ENCODE measurements at regions not wholly inside any gene's neighbourhood (a gene's known extent, or its start where the extent isn't known, plus 50 kb on each side); places are given as distances from the start of the nearest gene placed in this dataset.
A peak's percentile ranks its signal among the peaks of the same experiment; 100 is the strongest.

GRCh38 chr1:242856289-242856688 is 331.8 kb upstream of the PLD5 start:
- H2AFZ ChIP-seq (ENCODE audit: low read length), result no peak overlapping the region

GRCh38 chr1:242854466-242854865 is 330.0 kb upstream of the PLD5 start:
- Histone ChIP-seq H3K4me3 (ENCODE audit: low read length in 2 of 2) (no peak overlapping the region), H3K27ac (replicated peaks; ENCODE audit: low read length) (no peak overlapping the region), H3K4ac (ENCODE audit: low read length) (no peak overlapping the region), H2AFZ (ENCODE audit: low read length) (no peak overlapping the region), H3K79me1 (ENCODE audit: low read depth, low read length) (no peaks in the 10 kb centered on the region), H3K27me3 (ENCODE audit: control insufficient read depth in 3 of 3, insufficient read depth in 3 of 3, low read depth in 1 of 3, low read length in 3 of 3) (no peaks in the 10 kb centered on the region), H2BK120ac (ENCODE audit: low read depth, low read length) (no peak overlapping the region), H4K8ac (ENCODE audit: low read depth, low read length) (no peak overlapping the region), H3K9me3 (replicated peaks in 1 of 2; ENCODE audit: control insufficient read depth in 2 of 2, insufficient read depth in 1 of 2, low read depth in 1 of 2, low read length in 2 of 2) (no peaks in the 10 kb centered on the region), H3K18ac (ENCODE audit: low read length) (no peak overlapping the region), H2BK15ac (ENCODE audit: low read length) (no peak overlapping the region), H3K9ac (ENCODE audit: low read depth, low read length, poor library complexity) (no peak overlapping the region), H4K91ac (ENCODE audit: low read depth, low read length, poor library complexity) (no peak overlapping the region), H3K4me1 (ENCODE audit: control insufficient read depth in 2 of 2, insufficient read depth in 1 of 2, low read depth in 1 of 2, low read length in 2 of 2) (no peaks in the 10 kb centered on the region), H3K23ac (ENCODE audit: low read depth, low read length, poor library complexity) (no peak overlapping the region), H2BK5ac (ENCODE audit: low read length) (no peak overlapping the region), H3K4me2 (ENCODE audit: insufficient read depth, low read length, poor library complexity, severe bottlenecking) (no peak overlapping the region), H2AK5ac (ENCODE audit: low read depth, low read length) (no peak overlapping the region), H3K14ac (ENCODE audit: low read length) (no peak overlapping the region), H2BK12ac (ENCODE audit: low read length) (no peak overlapping the region), H3K36me3 (replicated peaks in 1 of 2; ENCODE audit: control insufficient read depth in 2 of 2, insufficient read depth in 2 of 2, low read length in 2 of 2) (no peaks in the 10 kb centered on the region)
- no peak for DNase-seq (ENCODE audit: low spot score)
- no CpG with 5 or more reads among the region's 3 CpGs for WGBS, 2 donors (ENCODE audit: extremely low coverage in 2 of 2, insufficient read length in 2 of 2, insufficient replicate concordance in 1 of 2)

More at GRCh38 chr1:242856289-242856688, 331.8 kb upstream of the PLD5 start:
- no peaks in the 10 kb centered on the region for H3K36me3 ChIP-seq (replicated peaks in 1 of 2; ENCODE audit: control insufficient read depth in 2 of 2, insufficient read depth in 2 of 2, low read length in 2 of 2)
- no peak overlapping the region for H2BK5ac ChIP-seq (ENCODE audit: low read length)
- no peaks in the 10 kb centered on the region for H3K9me3 ChIP-seq (replicated peaks in 1 of 2; ENCODE audit: control insufficient read depth in 2 of 2, insufficient read depth in 1 of 2, low read depth in 1 of 2, low read length in 2 of 2)
- H4K91ac ChIP-seq (ENCODE audit: low read depth, low read length, poor library complexity), result no peak overlapping the region
- H3K23ac ChIP-seq (ENCODE audit: low read depth, low read length, poor library complexity), result no peak overlapping the region
- H3K4me2 ChIP-seq (ENCODE audit: insufficient read depth, low read length, poor library complexity, severe bottlenecking), result no peak overlapping the region
- no peak overlapping the region for H4K8ac ChIP-seq (ENCODE audit: low read depth, low read length)
- H3K18ac ChIP-seq (ENCODE audit: low read length), result no peak overlapping the region
- no peak overlapping the region for H3K14ac ChIP-seq (ENCODE audit: low read length)
- DNase-seq (ENCODE audit: low spot score), result no peak
- H3K4me1 ChIP-seq (ENCODE audit: control insufficient read depth in 2 of 2, insufficient read depth in 1 of 2, low read depth in 1 of 2, low read length in 2 of 2), result no peaks in the 10 kb centered on the region
- H3K27me3 ChIP-seq (ENCODE audit: control insufficient read depth in 3 of 3, insufficient read depth in 3 of 3, low read depth in 1 of 3, low read length in 3 of 3), result no peaks in the 10 kb centered on the region
- H3K4me3 ChIP-seq (ENCODE audit: low read length in 2 of 2), result no peak overlapping the region
- no peak overlapping the region for H2AK5ac ChIP-seq (ENCODE audit: low read depth, low read length)
- no peak overlapping the region for H2BK12ac ChIP-seq (ENCODE audit: low read length)
- no peak overlapping the region for H3K9ac ChIP-seq (ENCODE audit: low read depth, low read length, poor library complexity)
- H3K27ac ChIP-seq (replicated peaks; ENCODE audit: low read length), result no peak overlapping the region
- no peak overlapping the region for H2BK15ac ChIP-seq (ENCODE audit: low read length)
- H2BK120ac ChIP-seq (ENCODE audit: low read depth, low read length), result no peak overlapping the region
- WGBS, 2 donors (ENCODE audit: extremely low coverage in 2 of 2, insufficient read length in 2 of 2, insufficient replicate concordance in 1 of 2), result 100% methylated on average over 1 of the region's 4 CpGs; no CpG with 5 or more reads in 1 of the 2 donors
- no peak overlapping the region for H3K4ac ChIP-seq (ENCODE audit: low read length)
- H3K79me1 ChIP-seq (ENCODE audit: low read depth, low read length), result no peaks in the 10 kb centered on the region

GRCh38 chr1:242847390-242847993 is 323.0 kb upstream of the PLD5 start:
- Histone ChIP-seq H4K8ac (ENCODE audit: low read depth, low read length) (no peak overlapping the region), H3K18ac (ENCODE audit: low read length) (no peak overlapping the region), H3K9me3 (replicated peaks in 1 of 2; ENCODE audit: control insufficient read depth in 2 of 2, insufficient read depth in 1 of 2, low read depth in 1 of 2, low read length in 2 of 2) (no peaks in the 10 kb centered on the region), H2BK12ac (ENCODE audit: low read length) (no peak overlapping the region), H3K27me3 (ENCODE audit: control insufficient read depth in 3 of 3, insufficient read depth in 3 of 3, low read depth in 1 of 3, low read length in 3 of 3) (no peaks in the 10 kb centered on the region), H3K9ac (ENCODE audit: low read depth, low read length, poor library complexity) (no peak overlapping the region), H3K14ac (ENCODE audit: low read length) (no peak overlapping the region), H2BK5ac (ENCODE audit: low read length) (no peak overlapping the region), H2AK5ac (ENCODE audit: low read depth, low read length) (no peak overlapping the region), H3K4me1 (ENCODE audit: control insufficient read depth in 2 of 2, insufficient read depth in 1 of 2, low read depth in 1 of 2, low read length in 2 of 2) (no peaks in the 10 kb centered on the region), H2BK15ac (ENCODE audit: low read length) (no peak overlapping the region), H3K23ac (ENCODE audit: low read depth, low read length, poor library complexity) (no peak overlapping the region), H2AFZ (ENCODE audit: low read length) (no peak overlapping the region), H3K4ac (ENCODE audit: low read length) (no peak overlapping the region), H4K91ac (ENCODE audit: low read depth, low read length, poor library complexity) (no peak overlapping the region), H2BK120ac (ENCODE audit: low read depth, low read length) (no peak overlapping the region), H3K79me1 (ENCODE audit: low read depth, low read length) (no peaks in the 10 kb centered on the region), H3K36me3 (replicated peaks in 1 of 2; ENCODE audit: control insufficient read depth in 2 of 2, insufficient read depth in 2 of 2, low read length in 2 of 2) (no peaks in the 10 kb centered on the region), H3K27ac (replicated peaks; ENCODE audit: low read length) (no peak overlapping the region), H3K4me3 (ENCODE audit: low read length in 2 of 2) (no peak overlapping the region), H3K4me2 (ENCODE audit: insufficient read depth, low read length, poor library complexity, severe bottlenecking) (no peak overlapping the region)
- no CpG with 5 or more reads among the region's 3 CpGs for WGBS, 2 donors (ENCODE audit: extremely low coverage in 2 of 2, insufficient read length in 2 of 2, insufficient replicate concordance in 1 of 2)
- DNase-seq (ENCODE audit: low spot score), result peak; percentile 41

- H3K4me3 ChIP-seq (ENCODE audit: low read length in 2 of 2), result no peak overlapping the region
- no peaks in the 10 kb centered on the region for H3K36me3 ChIP-seq (replicated peaks in 1 of 2; ENCODE audit: control insufficient read depth in 2 of 2, insufficient read depth in 2 of 2, low read length in 2 of 2)
- no peak overlapping the region for H2AK5ac ChIP-seq (ENCODE audit: low read depth, low read length)
- no peak overlapping the region for H3K9ac ChIP-seq (ENCODE audit: low read depth, low read length, poor library complexity)
- H2BK5ac ChIP-seq (ENCODE audit: low read length), result no peak overlapping the region
- no peak overlapping the region for H2BK12ac ChIP-seq (ENCODE audit: low read length)
- no peak overlapping the region for H3K4ac ChIP-seq (ENCODE audit: low read length)
- no peak overlapping the region for H2AFZ ChIP-seq (ENCODE audit: low read length)
- no CpG with 5 or more reads among the region's 1 CpG for WGBS, 2 donors (ENCODE audit: extremely low coverage in 2 of 2, insufficient read length in 2 of 2, insufficient replicate concordance in 1 of 2)
- no peak overlapping the region for H3K4me2 ChIP-seq (ENCODE audit: insufficient read depth, low read length, poor library complexity, severe bottlenecking)
- H3K18ac ChIP-seq (ENCODE audit: low read length), result no peak overlapping the region
- no peak overlapping the region for H3K27ac ChIP-seq (replicated peaks; ENCODE audit: low read length)
- no peaks in the 10 kb centered on the region for H3K4me1 ChIP-seq (ENCODE audit: control insufficient read depth in 2 of 2, insufficient read depth in 1 of 2, low read depth in 1 of 2, low read length in 2 of 2)
- no peak for DNase-seq (ENCODE audit: low spot score)
- no peaks in the 10 kb centered on the region for H3K27me3 ChIP-seq (ENCODE audit: control insufficient read depth in 3 of 3, insufficient read depth in 3 of 3, low read depth in 1 of 3, low read length in 3 of 3)
- no peak overlapping the region for H3K14ac ChIP-seq (ENCODE audit: low read length)
- no peak overlapping the region for H4K91ac ChIP-seq (ENCODE audit: low read depth, low read length, poor library complexity)
- no peak overlapping the region for H4K8ac ChIP-seq (ENCODE audit: low read depth, low read length)
- no peak overlapping the region for H3K23ac ChIP-seq (ENCODE audit: low read depth, low read length, poor library complexity)
- no peaks in the 10 kb centered on the region for H3K79me1 ChIP-seq (ENCODE audit: low read depth, low read length)
- H3K9me3 ChIP-seq (replicated peaks in 1 of 2; ENCODE audit: control insufficient read depth in 2 of 2, insufficient read depth in 1 of 2, low read depth in 1 of 2, low read length in 2 of 2), result no peaks in the 10 kb centered on the region
- no peak overlapping the region for H2BK15ac ChIP-seq (ENCODE audit: low read length)
- no peak overlapping the region for H2BK120ac ChIP-seq (ENCODE audit: low read depth, low read length)
Measured at GRCh38 chr1:242842094-242842493, 317.6 kb upstream of the PLD5 start.
